HUDEP-2 (cell line): ENCODE measurements at regions not wholly inside any gene's neighbourhood (a gene's known extent, or its start where the extent isn't known, plus 50 kb on each side); places are given as distances from the start of the nearest gene placed in this dataset.
A peak's percentile ranks its signal among the peaks of the same experiment; 100 is the strongest.

Experiments used
- DNase-seq, 76 experiments: peaks; one replicate each; lab custom pipeline; 2025; ENCODE audit not compliant: unreplicated experiment in 76 of 76; lab: John Stamatoyannopoulos, UW

GRCh38 chr4:177921715-177922114, 479.5 kb upstream of the AGA start:
- DNase-seq = no peak

GRCh38 chr4:177923888-177924287, 481.7 kb upstream of the AGA start:
- no peak for DNase-seq

GRCh38 chr4:177937041-177937440, 494.8 kb upstream of the AGA start:
- no peak for DNase-seq

DNA sequence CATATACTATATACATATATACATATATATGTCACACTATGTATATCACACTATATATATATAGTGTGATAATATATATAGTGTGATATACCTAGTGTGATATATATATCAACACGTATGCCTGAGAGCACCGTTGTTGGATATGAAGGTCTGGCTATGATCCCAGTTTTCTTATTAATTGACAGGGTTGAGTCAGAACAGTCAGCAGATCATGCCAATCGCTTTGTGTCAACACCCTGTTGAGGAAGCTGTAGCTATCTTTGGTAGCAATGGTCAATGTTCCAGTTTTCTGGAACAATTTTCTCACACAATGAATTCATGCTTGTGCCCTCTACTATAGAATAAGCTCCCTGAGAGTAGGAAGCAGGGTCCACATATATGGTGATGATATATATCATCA, 496.0 kb upstream of the AGA start:
- peak in 1 of 76 experiments; percentile 3 for DNase-seq

DNA sequence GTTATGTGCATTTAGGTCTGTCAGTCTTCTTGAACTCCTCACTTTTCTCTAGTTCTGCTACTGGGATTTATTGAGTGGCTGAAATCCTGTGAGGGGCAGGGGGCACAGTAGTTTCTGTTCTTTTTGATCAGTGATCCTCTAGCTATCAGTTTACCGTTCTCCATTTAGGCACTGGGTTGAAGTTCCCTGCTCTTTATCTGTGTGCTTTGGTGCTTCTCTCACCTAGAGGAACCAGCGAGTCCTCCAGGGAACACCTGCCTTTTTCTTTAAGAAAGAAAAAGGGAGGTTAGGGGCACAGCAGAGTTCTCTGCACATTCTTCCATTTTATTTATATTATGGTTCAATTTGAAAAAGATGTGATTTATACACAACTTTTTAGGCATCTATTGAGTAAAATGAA, 503.0 kb upstream of the AGA start:
- no peak for DNase-seq

DNA sequence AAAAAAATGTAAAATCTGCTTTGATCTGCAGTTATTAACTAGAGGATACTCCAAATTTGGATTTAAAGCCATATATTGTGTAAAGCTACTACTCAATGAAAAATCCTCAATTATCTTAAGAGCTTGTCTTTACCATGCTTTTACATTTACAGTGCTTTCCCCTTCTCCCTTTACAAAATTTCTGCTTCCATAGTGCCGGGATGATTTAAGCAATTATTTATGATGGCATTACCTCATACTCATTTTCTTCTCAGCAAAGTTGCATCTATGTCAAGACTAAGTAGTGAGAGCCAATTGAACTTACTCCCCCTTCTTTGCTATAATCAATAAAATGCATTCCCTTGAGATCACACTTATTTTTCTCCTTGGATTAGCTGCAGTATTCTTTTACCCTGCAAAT, 505.4 kb upstream of the AGA start:
- no peak for DNase-seq

GRCh38 chr4:177948853-177949252, 506.6 kb upstream of the AGA start:
- no peak for DNase-seq

- no peak for DNase-seq
These were observed 508.8 kb upstream of the AGA start for GRCh38 chr4:177951026-177951425.

- DNase-seq = no peak
These were observed 510.5 kb upstream of the AGA start for GRCh38 chr4:177952723-177953122.

DNA sequence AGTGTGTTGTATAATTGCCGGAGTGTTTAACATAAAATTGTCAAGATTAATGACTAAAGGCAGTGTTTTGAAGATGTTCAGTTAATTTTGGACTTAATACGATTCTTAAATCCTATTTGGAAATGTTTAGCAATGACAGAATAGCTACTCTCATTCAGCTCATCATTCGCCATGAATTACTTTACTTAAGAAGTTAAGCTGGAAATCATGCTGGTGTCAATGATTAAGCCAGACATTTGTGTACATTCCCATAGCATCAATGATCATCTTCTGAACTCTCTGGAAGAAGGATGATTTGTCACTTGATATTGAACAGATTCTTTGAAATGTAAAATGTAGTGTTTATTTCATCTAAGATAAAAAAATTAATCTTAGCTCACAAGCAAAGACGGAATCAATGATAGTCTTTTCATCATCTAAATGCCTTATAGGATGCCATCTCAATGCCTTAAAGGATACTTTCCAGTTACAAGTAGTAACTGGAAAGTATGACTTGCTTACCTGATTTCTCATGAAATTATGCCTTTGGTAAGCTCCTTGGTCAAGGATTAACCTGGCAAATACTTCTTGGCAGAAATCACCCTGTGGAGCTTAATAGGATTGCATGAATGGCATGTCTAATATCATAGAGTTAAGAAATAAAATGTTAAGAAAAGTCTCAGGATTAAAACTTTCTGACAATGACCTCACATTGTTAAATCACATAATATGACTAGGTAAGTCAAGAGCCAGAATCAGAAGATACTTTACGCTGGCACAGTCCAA, 515.5 kb upstream of the AGA start:
- no peak for DNase-seq

GRCh38 chr4:177960566-177960965, 518.3 kb upstream of the AGA start:
- no peak for DNase-seq

GRCh38 chr4:177961761-177962380, 519.6 kb upstream of the AGA start:
- no peak for DNase-seq

- DNase-seq = no peak
These were observed 521.8 kb upstream of the AGA start for GRCh38 chr4:177964061-177964460.

GRCh38 chr4:177964693-177965168, 522.5 kb upstream of the AGA start:
- no peak for DNase-seq

DNA sequence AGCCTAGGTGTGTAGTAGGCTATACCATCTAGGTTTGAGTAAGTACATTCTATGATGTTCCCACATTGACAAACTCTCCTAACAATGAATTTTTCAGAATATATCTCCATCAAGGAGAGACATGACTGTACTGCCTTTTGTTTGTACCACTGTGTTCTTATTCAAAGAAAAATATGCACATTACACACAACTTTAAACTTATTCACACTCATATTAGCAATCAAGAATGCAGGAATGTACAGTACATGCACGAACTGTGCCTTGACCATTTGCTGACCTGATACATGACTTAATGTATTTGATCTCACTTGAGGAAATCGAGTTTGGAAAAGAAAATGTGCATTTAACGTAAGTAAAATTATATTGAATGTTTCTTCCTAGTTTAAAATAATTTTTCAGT, 525.1 kb upstream of the AGA start:
- DNase-seq = no peak

DNA sequence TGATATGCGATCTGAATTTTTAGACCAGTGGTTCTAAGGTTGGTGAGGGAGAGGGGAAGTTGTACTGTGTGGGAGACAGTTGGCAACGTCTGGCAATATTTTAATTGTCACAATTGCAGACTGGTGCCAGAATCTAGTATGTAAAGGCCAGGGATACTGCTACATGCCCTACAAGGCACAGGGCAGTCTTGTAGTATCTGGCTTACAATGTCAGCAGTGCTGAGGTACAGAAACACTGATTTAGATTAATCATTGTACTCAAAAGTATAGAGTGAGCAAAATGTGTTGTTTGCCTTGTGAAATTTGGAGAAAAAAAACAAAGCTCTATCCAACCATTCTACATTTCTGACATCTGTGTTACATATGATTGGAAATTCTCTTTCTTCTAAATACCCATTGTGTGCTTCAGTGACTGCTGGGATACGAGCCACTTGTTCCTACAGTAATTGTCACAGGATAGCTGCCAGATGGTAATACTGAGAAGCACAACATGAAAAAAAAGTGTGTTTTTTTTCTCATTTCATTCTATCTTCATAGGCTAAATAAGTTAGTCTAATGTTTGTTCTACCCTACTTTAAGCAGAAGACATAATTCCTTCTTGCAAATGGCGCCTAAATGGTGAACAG, 526.7 kb upstream of the AGA start:
- no peak for DNase-seq

DNA sequence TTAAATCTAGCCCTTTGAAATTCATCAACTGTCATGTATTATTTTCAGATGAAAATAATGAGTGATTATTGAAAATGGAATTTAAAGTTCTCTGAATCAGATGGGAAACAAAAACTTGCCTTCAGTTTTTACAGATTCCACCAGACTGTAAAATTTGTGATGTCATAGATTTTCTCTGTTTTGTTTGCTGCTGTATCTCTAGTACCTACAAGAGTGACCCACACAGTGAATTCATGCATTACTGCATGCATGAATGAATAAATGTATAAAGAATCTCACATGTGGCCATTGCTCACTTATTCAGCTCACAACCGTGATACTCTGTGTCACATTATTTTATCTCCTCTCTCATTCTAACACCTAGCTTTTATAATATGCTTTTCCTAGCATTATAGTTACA, 532.2 kb upstream of the AGA start:
- no peak for DNase-seq

DNA sequence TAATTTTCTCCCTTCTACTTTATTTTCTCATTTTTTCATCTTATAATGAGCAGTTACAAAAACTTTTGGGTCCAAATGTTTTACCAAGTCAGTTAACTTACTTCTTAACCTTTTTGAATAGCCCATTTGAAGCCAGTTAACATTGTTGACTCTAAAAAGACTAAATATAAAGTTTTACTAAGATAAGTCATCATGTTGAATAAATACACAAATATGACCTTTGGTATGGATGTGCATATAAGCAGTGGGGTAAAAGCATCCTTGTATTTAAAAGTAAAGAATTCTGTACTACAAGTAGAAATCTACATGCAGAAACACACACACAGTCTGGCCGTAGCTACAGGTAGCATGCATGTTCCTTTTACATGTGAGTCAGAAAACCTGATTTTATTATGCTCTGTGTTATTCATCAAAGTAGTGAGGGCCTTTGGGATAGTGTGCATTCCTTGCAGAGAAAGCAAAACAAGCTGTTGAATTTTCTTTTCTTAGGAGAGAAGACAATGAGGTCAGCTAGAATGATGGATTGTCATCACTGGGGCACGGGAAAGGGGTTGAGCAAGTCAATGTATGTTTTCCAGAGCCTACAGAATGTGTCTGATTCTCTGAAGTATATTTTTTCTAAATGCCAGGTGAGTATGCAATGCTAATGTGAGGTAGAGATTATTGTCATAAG, 533.2 kb upstream of the AGA start:
- DNase-seq = no peak

DNA sequence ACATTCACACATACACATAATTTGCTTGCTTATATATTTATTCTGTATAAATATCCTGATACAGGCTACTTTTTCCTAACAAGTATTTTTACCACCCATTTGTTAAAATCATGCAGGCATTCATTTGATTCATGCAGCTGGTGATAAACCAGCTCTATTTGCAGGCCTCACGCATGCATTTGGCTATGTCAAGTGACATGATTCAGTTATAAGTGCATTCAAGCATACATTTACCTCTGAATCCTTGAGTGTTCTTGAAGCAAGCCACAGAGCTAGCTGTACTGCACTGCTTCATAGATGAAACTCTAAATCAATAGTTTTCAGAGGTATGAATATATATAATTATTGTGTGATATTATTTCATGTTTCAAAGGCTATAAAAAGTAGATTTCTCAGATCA, 544.0 kb upstream of the AGA start:
- no peak for DNase-seq

DNA sequence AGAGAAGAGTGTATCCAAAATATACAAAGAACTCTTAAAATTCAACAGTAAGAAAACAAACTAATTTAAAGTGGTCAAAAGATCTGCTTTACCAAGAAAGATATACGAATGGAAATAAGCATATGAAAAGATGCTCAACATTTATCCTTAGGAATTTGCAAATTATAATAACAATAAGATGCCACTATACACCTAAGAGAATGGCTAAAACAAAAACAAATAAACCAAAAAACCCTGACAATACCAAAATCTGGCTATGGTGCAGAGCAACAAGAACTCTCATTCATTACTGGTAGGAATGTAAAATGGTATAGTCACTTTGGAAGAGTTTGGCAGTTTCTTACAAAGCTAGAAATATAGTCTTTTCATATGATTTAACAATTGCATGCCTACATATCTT, 545.7 kb upstream of the AGA start:
- no peak for DNase-seq

GRCh38 chr4:177989503-177990201, 547.4 kb upstream of the AGA start:
- no peak for DNase-seq
